ENCODE measurements at regions not wholly inside any gene's neighbourhood (a gene's known extent, or its start where the extent isn't known, plus 50 kb on each side); places are given as distances from the start of the nearest gene placed in this dataset.

DNA sequence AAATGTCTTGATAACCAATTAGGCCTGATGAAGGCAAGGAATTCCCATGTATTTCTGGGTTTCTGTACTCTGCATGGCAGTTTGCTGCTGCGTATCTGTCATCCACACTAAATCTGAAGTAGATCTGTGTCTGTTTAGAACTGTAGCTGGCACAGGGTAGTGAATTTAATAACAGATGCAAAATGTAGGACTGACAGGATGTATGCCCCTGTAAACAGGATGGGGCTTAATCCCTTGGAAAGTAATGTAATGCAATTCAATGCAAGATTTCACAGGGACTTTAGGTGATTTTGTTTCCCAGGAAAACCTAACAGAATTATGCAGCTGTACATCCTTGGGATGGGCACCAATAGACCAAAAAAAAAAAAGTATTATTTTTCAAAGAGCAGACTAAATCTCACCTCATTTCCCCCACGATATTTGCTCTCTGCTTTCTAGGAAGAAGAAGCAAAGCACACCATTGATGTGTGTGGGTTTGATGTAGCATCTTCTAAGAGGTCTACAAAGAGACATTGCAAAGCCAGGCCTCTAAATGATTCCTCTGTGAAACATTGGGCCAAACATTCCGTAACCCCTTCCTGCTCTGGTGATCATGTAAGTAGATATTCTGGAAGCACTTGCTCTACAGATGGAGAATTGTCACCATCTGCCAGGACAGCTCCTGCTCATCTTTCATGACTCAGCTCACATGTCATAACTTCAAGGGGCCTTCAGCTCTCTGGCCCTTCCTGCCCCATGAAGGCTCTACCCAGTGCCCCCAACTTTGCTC is 464.3 kb upstream of the RGMA start:
- DNase-seq (ENCODE audit: low spot score) = no peak

DNA sequence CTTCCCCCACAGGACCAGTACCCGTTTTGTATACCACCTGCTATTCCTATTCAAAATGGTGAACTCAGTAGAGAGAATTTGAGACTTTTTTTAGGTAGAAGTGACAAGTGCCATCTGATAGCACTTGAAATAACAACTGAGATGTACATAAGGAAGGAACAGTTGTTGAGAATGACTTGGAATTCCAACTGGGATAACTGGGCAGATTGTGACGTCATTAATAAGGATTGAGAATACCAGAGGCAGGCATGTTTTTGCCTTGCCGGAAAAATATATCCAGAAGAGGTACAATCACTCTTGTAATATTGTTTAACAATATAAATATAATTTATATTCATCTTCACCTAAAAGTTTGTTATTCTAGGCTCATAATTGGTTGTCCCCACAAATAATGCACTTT is 454.1 kb upstream of the RGMA start:
- no peak for DNase-seq (ENCODE audit: low spot score)

DNA sequence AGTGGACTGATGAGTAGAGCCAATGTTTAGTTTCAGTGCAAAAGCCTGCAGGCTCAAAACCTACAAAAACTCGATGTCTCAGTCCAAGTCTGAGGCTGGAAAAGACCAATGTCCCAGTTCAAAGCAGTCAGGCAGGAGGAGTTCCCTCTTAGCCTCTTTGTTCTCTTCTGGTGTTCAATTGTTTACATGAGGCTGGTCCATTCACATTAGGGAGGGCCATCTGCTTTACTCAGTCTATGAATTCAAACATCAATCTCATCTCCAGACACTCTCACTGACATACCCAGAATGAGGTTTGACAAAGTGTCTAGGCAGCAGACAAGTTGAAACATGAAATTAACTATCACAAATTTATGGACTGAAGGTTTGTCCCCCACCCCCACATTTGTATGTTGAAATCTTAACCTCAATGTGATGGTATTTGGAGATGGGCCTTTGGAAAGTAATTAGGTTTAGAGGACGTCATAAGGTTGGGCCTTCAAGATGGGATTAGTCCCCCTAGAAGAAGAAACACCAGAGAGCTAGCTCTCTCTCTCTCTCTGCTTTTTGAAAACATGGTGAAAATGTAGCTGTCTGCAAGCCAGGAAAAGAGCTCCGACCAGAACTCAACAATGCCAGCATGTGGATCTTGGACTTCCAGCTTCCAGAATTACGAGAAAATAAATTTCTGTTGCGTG is 438.5 kb upstream of the RGMA start:
- no peak for DNase-seq (ENCODE audit: low spot score)

DNA sequence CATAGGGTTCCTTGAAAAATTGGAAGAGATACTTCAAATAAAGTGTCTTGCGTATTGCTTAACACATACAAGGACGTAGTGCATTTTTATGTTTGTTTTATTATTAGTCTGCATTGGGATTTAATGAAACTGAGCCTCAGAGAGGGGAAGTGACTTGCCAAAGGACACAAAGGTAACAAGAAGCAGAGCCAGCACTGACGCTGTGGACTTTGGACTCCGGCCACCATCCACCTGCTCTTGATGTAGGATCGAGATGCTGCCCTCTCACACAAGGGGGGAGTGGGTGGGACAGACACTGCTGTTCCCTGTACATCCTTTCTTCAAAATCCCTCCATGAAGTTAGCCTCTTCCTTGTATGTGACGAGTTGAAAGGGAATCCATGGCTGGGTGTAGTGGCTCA is 435.4 kb upstream of the RGMA start:
- no peak for DNase-seq (ENCODE audit: low spot score)

DNA sequence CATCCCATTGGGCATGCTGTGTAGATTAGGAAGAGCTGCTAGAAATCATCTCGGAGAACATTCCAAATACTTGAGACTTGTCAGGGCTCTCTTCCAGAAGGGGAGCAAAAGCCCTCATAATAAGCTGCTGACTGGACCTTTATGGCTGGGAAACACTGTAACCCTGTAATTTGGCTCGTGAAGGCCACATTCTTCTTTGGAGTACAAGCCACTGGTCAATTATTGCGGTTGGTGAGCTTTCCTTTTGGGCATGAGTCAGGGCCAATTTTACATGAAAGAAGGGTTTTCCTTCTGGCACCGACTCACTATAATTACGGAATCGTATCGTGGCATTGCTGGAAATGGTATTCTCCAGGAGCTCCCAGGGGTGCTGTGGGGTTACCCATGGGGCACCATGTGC is 434.5 kb upstream of the RGMA start:
- no peak for DNase-seq (ENCODE audit: low spot score)

DNA sequence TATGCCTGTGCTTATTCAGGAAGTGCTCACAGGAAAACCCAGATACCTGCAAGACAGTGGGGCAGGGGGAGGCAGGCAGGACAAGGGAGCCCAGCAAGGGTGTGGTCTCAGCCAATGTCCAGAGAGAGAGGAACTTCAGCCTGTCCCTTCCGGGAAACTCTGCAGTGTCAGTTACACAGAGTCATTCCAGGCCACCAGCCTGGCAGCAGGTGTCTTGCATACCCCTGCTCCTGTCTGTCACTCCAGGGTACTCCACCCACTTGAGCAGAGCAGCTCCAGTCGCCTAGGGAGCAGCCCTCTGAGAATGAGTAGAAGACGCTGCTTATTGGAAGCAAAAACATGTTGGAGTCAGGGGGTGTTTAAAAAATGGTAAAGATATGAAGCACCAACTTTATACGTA is 431.2 kb upstream of the RGMA start:
- no peak for DNase-seq (ENCODE audit: low spot score)

DNA sequence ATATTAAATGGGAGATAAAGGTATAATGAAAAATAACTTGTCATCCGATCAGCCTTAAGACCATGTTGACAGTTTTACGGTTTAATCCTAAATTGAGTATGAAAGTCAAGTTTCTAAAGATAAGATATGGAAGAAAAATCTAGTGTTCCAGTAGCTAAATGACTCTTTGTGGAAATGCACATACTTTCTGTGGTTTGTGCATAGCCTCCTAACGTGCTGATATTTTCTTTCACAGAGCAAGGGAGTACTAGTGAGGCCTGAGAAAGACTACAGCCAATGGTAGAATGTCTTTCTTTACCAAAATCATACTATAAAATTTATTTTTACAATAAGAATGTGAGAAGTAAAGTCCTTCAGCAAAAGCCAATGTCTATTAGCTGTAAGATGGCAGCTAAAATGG is 430.6 kb upstream of the RGMA start:
- no peak for DNase-seq (ENCODE audit: low spot score)

DNA sequence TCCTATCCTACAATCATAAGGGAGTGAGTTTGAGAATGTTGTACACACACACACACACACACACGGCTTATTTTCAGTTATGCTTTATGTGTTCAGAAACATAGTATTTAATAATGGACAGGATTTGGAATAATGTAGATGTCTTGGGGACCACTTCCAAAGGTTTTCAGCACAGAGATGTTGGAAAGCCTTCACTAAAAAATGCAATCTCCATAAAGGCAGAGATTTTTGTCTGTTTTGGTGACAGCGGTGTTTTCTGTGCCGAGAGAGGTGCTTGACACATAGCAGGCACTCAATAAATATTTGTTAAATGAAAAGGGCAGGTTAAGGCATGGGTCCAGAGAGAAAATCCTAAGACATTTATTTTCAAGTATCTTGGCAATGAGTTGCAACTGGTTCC is 428.2 kb upstream of the RGMA start:
- no peak for DNase-seq (ENCODE audit: low spot score)

DNA sequence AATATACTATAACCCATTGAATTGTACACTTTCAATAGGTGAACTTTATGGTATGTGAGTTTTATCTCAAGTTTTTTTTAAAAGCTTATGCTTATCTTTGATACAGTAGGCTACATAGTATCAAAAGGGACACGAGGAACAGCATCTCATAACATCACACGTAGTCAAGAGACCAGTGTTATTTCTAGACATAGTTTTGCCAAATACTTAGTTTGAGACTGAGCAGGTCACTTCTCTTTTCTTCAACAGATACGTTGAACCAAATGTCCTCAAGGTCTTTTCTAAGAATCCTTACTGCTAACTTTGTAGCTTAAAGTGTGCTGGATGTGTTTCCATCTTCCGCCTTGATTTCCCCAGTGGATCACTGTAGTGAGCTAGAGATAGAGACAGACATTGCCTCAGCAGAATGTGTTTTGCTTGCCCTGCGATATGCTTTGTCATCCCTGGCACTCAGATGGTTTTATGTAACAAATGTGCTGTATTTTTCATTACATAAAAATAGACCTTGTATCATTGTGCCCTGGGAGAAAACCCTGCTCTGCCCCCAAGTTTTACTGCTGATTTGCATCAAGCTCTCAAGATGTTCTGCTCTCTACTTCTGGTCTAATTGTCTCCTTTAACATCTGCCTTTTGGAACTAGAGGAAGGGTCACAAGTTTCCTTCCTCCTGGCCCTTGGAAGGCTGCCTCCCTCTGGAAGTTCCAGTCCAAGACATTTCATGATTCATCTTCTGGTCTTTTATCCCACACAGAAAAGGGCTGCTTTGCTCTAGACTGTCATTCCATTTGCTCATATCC is 426.4 kb upstream of the RGMA start:
- DNase-seq (ENCODE audit: low spot score) = no peak

DNA sequence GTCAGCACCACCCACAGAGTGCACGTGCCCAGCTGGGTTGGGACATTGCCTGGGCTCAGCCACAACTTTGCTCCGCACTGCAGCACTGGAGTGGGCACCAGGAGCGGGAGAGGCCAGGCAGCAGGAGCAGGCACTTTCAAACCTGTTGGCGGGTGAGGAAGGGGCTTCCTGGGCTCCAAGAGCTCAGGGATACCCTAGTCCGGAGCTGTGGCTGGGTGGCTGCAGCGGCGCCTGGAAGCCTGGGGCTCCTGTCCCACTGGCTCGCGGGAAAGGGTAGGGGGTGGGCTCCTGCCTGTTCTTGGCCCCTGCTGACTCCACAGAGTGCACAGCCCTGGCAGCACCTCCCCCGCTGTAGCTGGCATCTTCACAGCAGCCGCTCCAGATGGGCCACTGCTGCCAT is 417.6 kb upstream of the RGMA start:
- no peak for DNase-seq (ENCODE audit: low spot score)

DNA sequence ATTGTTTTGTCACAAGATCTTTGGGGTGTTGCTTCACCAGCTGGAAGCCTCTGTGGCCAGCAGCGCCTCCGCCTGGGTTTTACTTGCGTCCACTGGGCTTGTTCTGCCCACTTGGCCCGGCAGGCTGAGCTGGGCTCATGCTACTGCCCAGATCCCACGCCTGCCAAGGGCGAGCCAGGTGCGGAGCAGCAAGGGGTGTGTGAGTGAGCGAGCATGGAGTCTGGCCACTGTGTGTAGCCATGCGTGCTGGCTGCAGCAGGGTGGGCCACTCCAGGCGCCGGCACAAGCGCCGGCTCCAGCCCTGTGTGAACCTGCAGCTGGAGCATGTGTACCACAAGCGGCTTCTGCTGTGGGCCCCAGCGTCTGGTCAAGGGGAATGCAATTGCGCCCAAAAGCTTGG is 416.5 kb upstream of the RGMA start:
- DNase-seq (ENCODE audit: low spot score) = no peak

DNA sequence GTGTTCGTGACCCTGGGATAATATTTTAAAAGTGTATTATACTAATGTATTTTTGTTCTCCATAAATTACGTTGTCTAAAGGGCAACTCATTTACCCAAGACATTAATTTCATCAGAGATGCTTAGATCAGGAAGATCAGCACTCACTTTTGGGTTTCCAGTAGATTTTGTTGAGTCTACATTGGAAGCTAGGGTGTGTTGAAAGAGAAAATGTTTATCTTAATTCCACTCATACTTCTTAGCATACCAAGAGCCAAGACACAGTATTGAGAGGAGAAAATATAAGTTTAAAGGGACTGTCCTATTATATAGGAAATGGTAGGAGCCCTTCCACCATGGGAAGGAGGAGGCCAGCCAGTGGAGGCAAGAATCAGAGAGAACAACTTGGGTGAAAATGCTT is 412.9 kb upstream of the RGMA start:
- no peak for DNase-seq (ENCODE audit: low spot score)

DNA sequence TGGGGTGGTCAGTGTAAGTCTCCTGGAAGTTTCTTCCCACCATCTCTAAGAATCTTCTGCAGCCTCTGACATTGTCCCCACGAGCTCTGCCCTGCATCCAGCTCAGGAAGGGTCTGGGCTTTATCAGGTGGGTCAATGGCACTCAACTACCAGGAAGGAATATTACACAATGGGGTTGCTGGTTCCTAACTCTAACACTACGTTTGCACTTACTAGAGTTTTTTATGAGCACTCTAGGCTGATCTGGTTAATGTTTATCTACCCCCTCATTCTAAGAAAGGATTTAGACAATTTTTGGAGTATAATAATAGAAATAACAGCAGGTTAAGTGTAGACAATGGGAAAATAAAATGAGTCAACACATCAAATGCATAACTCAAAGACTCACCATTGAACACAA is 411.1 kb upstream of the RGMA start:
- DNase-seq (ENCODE audit: low spot score) = no peak

DNA sequence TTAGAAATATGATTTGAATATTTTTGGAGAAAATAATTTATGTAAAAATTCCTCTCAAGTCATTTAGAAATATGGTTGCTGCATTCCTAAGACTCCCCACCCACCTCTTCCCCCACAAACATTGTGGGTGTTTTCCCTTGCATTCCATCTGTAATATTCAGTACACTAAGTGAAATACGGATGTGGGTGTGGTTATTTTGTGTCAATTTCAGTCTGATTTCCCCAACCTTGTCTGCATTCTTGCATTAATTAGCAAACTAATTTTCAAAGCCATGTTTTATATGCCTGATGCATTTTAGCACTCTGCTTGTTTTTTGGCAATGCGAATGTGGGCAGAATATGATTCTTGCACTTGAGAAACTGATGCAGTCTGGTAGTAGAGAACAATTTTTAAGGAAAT is 408.3 kb upstream of the RGMA start:
- DNase-seq (ENCODE audit: low spot score) = no peak

DNA sequence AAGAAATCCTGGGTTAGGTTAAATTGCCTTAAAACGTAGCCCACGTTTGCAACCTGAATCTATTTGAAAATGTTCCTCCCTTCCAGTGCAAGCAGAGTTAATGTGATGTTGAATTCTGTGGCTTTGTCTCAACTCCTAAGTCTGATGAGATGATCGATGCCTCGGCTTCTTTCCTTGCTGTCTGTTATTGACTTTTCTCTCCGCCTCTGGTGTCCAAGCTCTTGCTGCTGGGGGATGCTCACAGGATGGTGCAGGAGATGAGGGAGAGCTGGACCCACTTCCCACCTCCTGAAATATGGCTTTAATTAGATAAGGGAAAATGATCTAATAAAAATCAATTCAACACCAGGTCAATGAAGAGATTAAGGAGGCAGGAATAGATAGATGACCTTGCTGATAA is 407.9 kb upstream of the RGMA start:
- no peak for DNase-seq (ENCODE audit: low spot score)

DNA sequence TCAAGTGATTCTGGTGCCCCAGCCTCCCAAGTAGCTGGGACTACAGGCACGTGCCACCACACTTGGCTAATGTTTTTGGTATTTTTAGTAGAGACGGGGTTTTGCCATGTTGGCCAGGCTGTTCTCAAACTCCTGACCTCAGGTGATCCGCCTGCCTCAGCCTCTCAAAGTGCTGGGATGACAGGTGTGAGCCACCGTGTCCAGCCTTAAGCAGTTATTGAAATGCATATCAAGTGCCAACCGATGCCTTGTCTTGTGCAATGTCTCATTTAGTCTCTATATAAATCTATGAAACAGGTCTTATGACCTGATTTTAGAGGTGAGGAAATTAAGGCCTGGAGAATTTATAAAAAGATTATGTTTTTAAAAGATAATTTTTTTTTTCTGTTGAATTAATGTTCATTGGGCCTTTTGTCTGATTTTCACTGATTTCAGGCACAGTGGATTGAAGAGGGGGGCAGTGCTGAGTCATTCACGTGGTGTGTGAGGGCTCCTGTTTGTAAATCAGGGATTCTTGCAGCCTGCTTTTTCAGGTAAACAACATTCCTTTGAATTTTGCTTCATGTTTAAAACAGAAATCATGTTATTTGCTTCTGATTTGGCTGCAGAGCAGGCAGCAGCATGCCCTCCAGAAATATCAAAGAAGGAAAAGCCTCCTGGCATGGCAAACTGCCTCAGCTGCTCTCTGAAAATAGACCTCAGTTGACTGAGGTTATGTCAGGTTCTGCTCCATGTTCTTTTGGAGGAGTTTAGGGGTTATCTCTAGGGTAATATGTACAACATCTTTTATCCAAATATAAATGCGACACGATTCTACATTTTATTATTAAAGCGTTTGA is 407.0 kb upstream of the RGMA start:
- DNase-seq (ENCODE audit: low spot score) = no peak

DNA sequence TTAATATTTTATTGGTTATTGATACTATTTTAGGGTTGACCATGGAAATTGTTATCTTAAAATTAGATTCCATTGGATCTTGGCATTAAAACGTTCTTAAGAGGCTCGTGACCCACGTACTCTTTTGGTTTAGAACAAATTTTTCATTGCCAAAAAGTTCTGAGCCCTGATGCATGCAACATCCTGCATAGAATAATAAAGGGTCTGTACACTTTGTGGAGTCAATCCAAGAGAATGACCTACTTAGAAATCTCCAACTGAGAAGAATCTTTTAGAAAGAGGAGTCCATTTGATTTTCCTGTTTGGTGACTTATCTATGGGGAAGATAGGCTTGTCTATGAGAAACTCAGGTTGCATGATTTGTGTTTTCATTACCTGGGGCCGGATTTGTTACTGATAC is 404.2 kb upstream of the RGMA start:
- DNase-seq (ENCODE audit: low spot score) = no peak

DNA sequence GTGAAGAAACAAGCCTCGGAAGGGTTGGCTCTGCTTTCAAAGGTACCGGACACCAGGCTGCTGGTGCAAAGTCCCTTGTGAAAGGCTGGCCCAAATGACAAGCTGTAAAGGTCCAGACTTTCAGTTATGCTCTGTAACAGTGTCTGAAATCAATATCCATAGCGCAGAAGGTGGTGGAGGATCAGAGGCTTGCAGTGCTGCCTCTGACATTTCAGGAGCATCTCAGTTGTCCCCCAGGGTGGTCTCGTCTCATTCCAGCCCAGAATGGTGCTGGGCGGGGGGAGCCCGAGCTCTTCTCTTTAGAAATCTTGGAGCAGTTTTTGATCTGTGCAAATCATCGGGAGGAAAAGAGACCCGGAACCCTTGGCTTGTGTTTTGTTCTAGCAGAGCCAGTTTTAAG is 402.3 kb upstream of the RGMA start:
- DNase-seq (ENCODE audit: low spot score) = no peak

DNA sequence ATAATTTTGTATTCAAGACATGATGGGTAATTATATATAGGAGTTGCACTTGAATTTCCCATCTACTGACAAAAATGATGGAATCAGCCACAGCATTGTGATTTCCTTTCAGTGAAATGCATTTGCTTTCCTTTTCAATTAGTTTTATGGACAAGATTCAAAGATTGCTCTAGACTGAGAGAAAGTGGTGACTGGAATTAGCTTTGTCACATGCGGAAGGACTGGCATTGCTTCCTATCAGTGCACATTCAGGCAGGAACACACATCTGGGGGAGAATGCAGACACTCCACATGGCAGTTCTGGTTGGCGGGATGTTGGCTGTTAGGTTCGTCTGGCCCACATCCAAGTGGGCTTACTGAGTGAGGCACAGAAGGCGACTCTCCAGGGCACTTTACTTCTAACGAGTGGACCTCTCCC is 399.3 kb upstream of the RGMA start:
- DNase-seq (ENCODE audit: low spot score) = no peak

DNA sequence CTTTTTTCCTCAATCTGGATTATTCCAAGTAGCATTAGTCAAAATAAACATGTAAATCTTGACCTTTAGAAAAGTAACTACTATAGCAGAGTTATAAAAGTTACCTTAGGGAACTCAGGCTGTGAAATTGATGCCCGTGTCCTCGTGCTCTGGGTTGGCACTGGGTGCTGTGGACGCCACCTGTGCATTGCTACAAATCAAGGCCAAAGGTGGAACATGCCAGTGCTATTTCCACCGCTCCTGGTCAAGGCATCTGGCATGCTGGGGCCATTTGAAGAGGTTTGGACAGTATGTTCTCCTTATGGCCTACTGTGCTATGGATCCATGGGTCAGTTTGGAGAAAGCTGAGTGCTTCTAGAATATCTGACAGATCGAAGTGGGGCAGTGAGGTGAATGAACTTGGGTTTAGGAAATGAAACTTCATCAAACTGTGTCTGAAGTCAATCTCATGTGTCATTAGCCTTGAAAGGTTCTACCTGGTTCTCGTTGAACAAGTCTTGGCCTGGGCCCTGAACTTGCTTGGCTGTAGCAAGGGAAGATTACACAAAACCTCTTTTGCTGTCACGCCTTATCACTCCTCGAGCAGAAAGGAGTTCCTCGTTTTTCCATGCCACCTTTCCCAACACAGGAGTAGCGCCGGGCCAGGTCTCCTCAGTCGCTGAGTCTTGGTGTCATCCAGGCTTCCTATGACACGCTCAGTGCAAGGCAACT is 397.6 kb upstream of the RGMA start:
- no peak for DNase-seq (ENCODE audit: low spot score)

DNA sequence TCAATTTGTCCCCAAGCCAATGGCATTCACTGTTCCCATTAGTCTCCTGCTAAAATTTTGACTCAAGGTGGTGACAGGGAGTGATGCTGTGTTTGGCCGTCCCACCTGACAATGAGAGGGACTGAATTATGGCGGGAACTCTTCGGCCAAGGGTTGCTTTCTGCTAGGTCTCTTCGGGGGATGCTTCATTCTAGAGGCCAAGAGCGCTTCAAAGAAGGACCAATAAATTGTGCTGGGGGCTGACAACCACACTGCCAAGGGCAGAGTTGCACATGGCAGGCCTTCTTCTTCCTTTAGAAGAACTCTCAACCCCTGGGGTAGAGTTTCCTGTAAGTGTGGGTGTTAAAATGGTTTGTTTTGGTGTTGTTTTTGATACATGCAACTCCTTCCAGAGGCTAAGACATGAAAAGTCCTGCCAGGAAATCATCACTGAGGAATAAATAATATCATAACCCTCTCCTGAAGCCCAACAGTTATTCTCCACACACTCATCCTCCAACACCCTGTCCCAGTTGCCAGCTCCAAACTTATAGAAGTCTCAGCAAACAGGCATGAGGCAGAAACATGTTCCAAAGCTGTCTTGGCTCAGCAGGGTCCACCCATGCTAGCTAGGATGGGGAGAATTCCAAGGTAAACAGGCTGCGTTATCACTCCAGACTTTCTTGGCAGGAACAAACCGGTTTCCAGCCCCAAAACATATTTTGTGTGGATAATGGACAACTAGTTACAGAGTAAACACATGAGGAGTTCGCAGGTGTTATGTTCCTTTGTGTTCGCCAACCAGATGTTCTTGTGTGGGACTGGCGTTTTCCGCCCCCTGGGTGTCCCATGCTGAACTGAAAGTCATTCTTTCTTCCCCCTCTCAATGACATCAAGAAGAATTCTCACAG is 396.7 kb upstream of the RGMA start:
- DNase-seq (ENCODE audit: low spot score) = no peak

Data from AG08396 (cell line).